Neural cell (in vitro differentiated cells): ENCODE measurements at regions not wholly inside any gene's neighbourhood (a gene's known extent, or its start where the extent isn't known, plus 50 kb on each side); places are given as distances from the start of the nearest gene placed in this dataset.

ENCODE experiments used
- H2AFZ ChIP-seq: fragments of 200-600, 300-800 bp; sonication (generic), shearing (Covaris generic); 2 replicates; pipeline ENCODE4 v1.6.0; 2014; ENCODE audit warnings: low read depth, mild to moderate bottlenecking, antibody characterized with exemption, low read length, moderate library complexity
- H3F3A ChIP-seq: fragments of 200-600 bp; shearing (Covaris generic); 2 replicates; pipeline ENCODE4 v1.6.1; 2016; ENCODE audit warnings: mild to moderate bottlenecking, moderate library complexity, mixed read lengths, antibody characterized with exemption, low read length; ENCODE audit not compliant: insufficient read depth, poor library complexity, severe bottlenecking
- H3K27ac ChIP-seq: fragments of 200-600, 300-800 bp; sonication (generic), shearing (Covaris generic); 2 replicates; pipeline ENCODE4 v1.5.1; 2014; ENCODE audit warnings: mild to moderate bottlenecking, low read length, moderate library complexity
- H3K27me3 ChIP-seq: fragments of 300-800, 200-600 bp; sonication (generic), shearing (Covaris generic); 2 replicates; pipeline ENCODE4 v1.6.0; 2014; ENCODE audit warnings: mild to moderate bottlenecking, low read depth, low read length, moderate library complexity; ENCODE audit not compliant: insufficient read depth
- H3K36me3 ChIP-seq: fragments of 300-800, 200-600 bp; sonication (generic), shearing (Covaris generic); 2 replicates; pipeline ENCODE4 v1.5.1; 2014; ENCODE audit warnings: mild to moderate bottlenecking, antibody characterized with exemption, low read length, moderate library complexity; ENCODE audit not compliant: insufficient read depth
- H3K4me2 ChIP-seq: fragments of 300-800, 200-600 bp; sonication (generic), shearing (Covaris generic); 2 replicates; pipeline ENCODE4 v1.6.0; 2014; ENCODE audit warnings: mild to moderate bottlenecking, low read length
- H3K4me3 ChIP-seq: fragments of 300-800, 200-600 bp; sonication (generic), shearing (Covaris generic); 2 replicates; pipeline ENCODE4 v1.5.1; 2014; ENCODE audit warnings: mild to moderate bottlenecking, low read length, moderate library complexity
- H3K79me2 ChIP-seq: fragments of 200-600 bp; shearing (Covaris generic); replicated peaks from 2 replicates; pipeline ENCODE4 v1.6.0; 2014; ENCODE audit warnings: mild to moderate bottlenecking, low read length, moderate library complexity; ENCODE audit not compliant: insufficient read depth
- H3K9ac ChIP-seq: fragments of 300-800, 200-600 bp; sonication (generic), shearing (Covaris generic); 2 replicates; pipeline ENCODE4 v1.6.1; 2016; ENCODE audit warnings: mild to moderate bottlenecking, low read length, mixed read lengths
- H3K9me2 ChIP-seq: fragments of 200-600 bp; shearing (Covaris generic); 2 replicates; pipeline ENCODE4 v1.6.1; 2016; ENCODE audit warnings: mild to moderate bottlenecking, low read length, mixed read lengths; ENCODE audit not compliant: insufficient read depth
- H3K9me3 ChIP-seq: fragments of 200-600, 300-800 bp; sonication (generic), shearing (Covaris generic); 2 replicates; pipeline ENCODE4 v1.6.1; 2016; ENCODE audit warnings: mild to moderate bottlenecking, mixed run types, low read length, moderate library complexity, mixed read lengths
- H4K20me1 ChIP-seq: fragments of 200-600 bp; shearing (Covaris generic); 2 replicates; pipeline ENCODE4 v1.6.1; 2016; ENCODE audit warnings: mild to moderate bottlenecking, mixed run types; ENCODE audit not compliant: insufficient read depth
- CTCF ChIP-seq: fragments of 450-650 bp; IDR thresholded peaks from 2 replicates; pipeline ENCODE4 v1.5.1; 2014; ENCODE audit warnings: antibody characterized with exemption, mild to moderate bottlenecking, moderate library complexity; ENCODE audit not compliant: poor library complexity, severe bottlenecking
- EP300 ChIP-seq: fragments of 450-650 bp; conservative IDR thresholded peaks from 2 replicates; pipeline ENCODE4 v1.6.1; 2014; ENCODE audit warnings: antibody characterized with exemption, mild to moderate bottlenecking, moderate library complexity; ENCODE audit not compliant: poor library complexity, severe bottlenecking
- EZH2 ChIP-seq: fragments of 200-600, 300-800 bp; shearing (Covaris generic), sonication (generic); IDR thresholded peaks from 2 replicates; pipeline ENCODE4 v1.6.1; 2014; ENCODE audit warnings: antibody characterized with exemption, low read length, borderline replicate concordance, mild to moderate bottlenecking; ENCODE audit not compliant: insufficient read depth, poor library complexity, severe bottlenecking
- MXI1 ChIP-seq: fragments of 450-650 bp; conservative IDR thresholded peaks from 2 replicates; pipeline ENCODE4 v1.6.1; 2014; ENCODE audit warnings: antibody characterized with exemption, mild to moderate bottlenecking; ENCODE audit not compliant: poor library complexity, severe bottlenecking
- POLR2AphosphoS5 ChIP-seq: IDR thresholded peaks from 2 replicates; pipeline ENCODE4 v1.6.1; 2012
- RAD21 ChIP-seq: fragments of 450-650 bp; conservative IDR thresholded peaks from 2 replicates; pipeline ENCODE4 v1.6.1; 2014; ENCODE audit warnings: antibody characterized with exemption, mild to moderate bottlenecking, moderate library complexity
- REST ChIP-seq: IDR thresholded peaks from 2 replicates; pipeline ENCODE4 v1.6.1; 2012; ENCODE audit warnings: borderline replicate concordance
- SMC3 ChIP-seq: fragments of 450-650 bp; conservative IDR thresholded peaks from 2 replicates; pipeline ENCODE4 v1.6.1; 2014; ENCODE audit warnings: antibody characterized with exemption, mild to moderate bottlenecking, moderate library complexity; ENCODE audit not compliant: poor library complexity
- TAF1 ChIP-seq: IDR thresholded peaks from 2 replicates; pipeline ENCODE4 v1.6.1; 2012; ENCODE audit warnings: low read depth

- Histone ChIP-seq H4K20me1 (no peaks in the 10 kb centered on the region), H3K27ac (no peak overlapping the region), H3K79me2 (no peaks in the 10 kb centered on the region), H3F3A (no peaks in the 10 kb centered on the region), H3K27me3 (no peaks in the 10 kb centered on the region), H3K4me2 (no peak overlapping the region), H3K9me2 (no peaks in the 10 kb centered on the region), H2AFZ (no peak overlapping the region), H3K4me3 (no peak overlapping the region), H3K36me3 (no peaks in the 10 kb centered on the region), H3K9me3 (no peaks in the 10 kb centered on the region), H3K9ac (no peak overlapping the region)
- TF ChIP-seq RAD21 (no peak), REST (no peak), CTCF (no peak), EZH2 (no peak), POLR2AphosphoS5 (no peak), TAF1 (no peak), SMC3 (no peak), EP300 (no peak), MXI1 (no peak)
Measured at GRCh38 chr1:22280526-22280925, 137.6 kb upstream of the WNT4 start.

GRCh38 chr1:22281521-22282363 lies 138.8 kb upstream of the WNT4 start:
- no peak overlapping the region for H3K27ac ChIP-seq
- no peaks in the 10 kb centered on the region for H3F3A ChIP-seq
- H3K27me3 ChIP-seq = no peaks in the 10 kb centered on the region
- TF ChIP-seq REST = no peak
- no peak for TF ChIP-seq POLR2AphosphoS5
- TF ChIP-seq MXI1 = no peak
- no peak for TF ChIP-seq TAF1
- TF ChIP-seq EP300 = no peak
- no peak for TF ChIP-seq EZH2
- no peak for TF ChIP-seq SMC3
- TF ChIP-seq CTCF = no peak
- TF ChIP-seq RAD21 = no peak
- H3K79me2 ChIP-seq = no peaks in the 10 kb centered on the region
- no peaks in the 10 kb centered on the region for H4K20me1 ChIP-seq
- H3K36me3 ChIP-seq = no peaks in the 10 kb centered on the region
- no peak overlapping the region for H3K4me3 ChIP-seq
- H3K9ac ChIP-seq = no peak overlapping the region
- no peaks in the 10 kb centered on the region for H3K9me3 ChIP-seq
- no peak overlapping the region for H3K4me2 ChIP-seq
- H2AFZ ChIP-seq = no peak overlapping the region
- H3K9me2 ChIP-seq = no peaks in the 10 kb centered on the region
